ENCODE measurements at regions not wholly inside any gene's neighbourhood (a gene's known extent, or its start where the extent isn't known, plus 50 kb on each side); places are given as distances from the start of the nearest gene placed in this dataset.

DNA sequence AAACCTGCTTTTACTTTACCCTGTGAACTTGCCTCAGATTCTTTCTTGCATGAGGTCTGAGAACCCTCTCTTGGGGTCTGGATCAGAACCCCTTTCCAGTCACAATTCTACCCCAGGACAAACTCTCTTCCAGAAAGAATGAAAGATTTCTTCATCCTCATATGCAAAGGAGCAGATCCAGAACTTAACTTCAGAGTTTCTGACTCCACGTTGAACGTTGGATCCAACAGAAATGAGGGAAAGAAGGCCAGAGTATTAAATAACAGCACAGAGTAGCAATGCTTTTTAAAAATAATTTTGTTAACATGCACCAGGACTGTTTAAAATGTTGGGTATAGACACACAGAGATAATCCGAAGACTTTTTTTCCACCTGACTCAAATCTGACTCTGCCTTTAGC is 632.9 kb upstream of the AUTS2 start:
- no peaks in the 10 kb centered on the region for H4K20me1 ChIP-seq (replicated peaks in 1 of 2; ENCODE audit: control insufficient read depth in 1 of 2, insufficient read depth in 2 of 2, low read length in 2 of 2)

More for the DNA sequence above, 632.9 kb upstream of the AUTS2 start:
- Histone ChIP-seq H3K4ac (replicated peaks; ENCODE audit: insufficient read length, low read depth, low read length) (no peak overlapping the region), H3K79me1 (ENCODE audit: low read depth, low read length) (no peaks in the 10 kb centered on the region), H3K56ac (replicated peaks; ENCODE audit: insufficient read length, low read depth, low read length) (no peak overlapping the region), H4K5ac (ENCODE audit: insufficient read length, low read depth, low read length) (no peak overlapping the region), H3K23me2 (ENCODE audit: low read depth, low read length) (peaks cover 2% of the 10 kb centered on the region; the same call in 1 of the 2 replicates), H2BK5ac (ENCODE audit: low read depth, low read length) (no peak overlapping the region), H3K36me3 (ENCODE audit: control insufficient read depth in 2 of 4, insufficient read depth in 4 of 4, low read length in 3 of 4) (no peaks in the 10 kb centered on the region), H3K4me2 (ENCODE audit: insufficient read depth in 1 of 2, low read depth in 2 of 2, low read length in 2 of 2) (no peak overlapping the region), H3K79me2 (ENCODE audit: control insufficient read depth in 1 of 2, insufficient read depth in 2 of 2, low read length in 2 of 2) (no peaks in the 10 kb centered on the region), H3K27ac (ENCODE audit: low read depth, low read length) (no peak overlapping the region), H3K9ac (replicated peaks in 1 of 4; ENCODE audit: extremely low read depth in 1 of 4, low read depth in 3 of 4, low read length in 3 of 4) (no peak overlapping the region), H2BK12ac (ENCODE audit: low read depth, low read length) (no peak overlapping the region), H4K8ac (ENCODE audit: extremely low read depth, insufficient read depth, low read length) (no peak overlapping the region), H3K4me3 (ENCODE audit: extremely low read depth in 1 of 4, insufficient read depth in 2 of 4, low read depth in 3 of 4, low read length in 4 of 4) (no peak overlapping the region), H2BK20ac (ENCODE audit: low read length) (no peak overlapping the region), H4K91ac (replicated peaks; ENCODE audit: insufficient read length, low read length) (no peak overlapping the region), H3K18ac (ENCODE audit: extremely low read depth, low read length) (no peak overlapping the region), H3K27me3 (replicated peaks in 1 of 4; ENCODE audit: control insufficient read depth in 3 of 4, extremely low read depth in 1 of 4, insufficient read depth in 3 of 4, low read length in 3 of 4) (no peaks in the 10 kb centered on the region), H3K14ac (ENCODE audit: insufficient read length) (no peak overlapping the region), H3K9me3 (ENCODE audit: insufficient read depth in 2 of 2, low read depth in 1 of 2, low read length in 1 of 2) (no peaks in the 10 kb centered on the region), H2BK15ac (ENCODE audit: low read length) (no peak overlapping the region), H3K4me1 (replicated peaks in 1 of 4; ENCODE audit: control insufficient read depth in 3 of 4, insufficient read depth in 4 of 4, low read length in 3 of 4) (no peaks in the 10 kb centered on the region), H3K23ac (ENCODE audit: insufficient read length) (no peak overlapping the region), H2AFZ (ENCODE audit: low read length) (no peak overlapping the region), H2BK120ac (replicated peaks; ENCODE audit: low read depth, low read length) (no peak overlapping the region), H2AK5ac (ENCODE audit: low read depth, low read length) (no peak overlapping the region)
- WGBS, 2 experiments (ENCODE audit: extremely low coverage in 1 of 2, insufficient coverage in 1 of 2, insufficient read length in 1 of 2, insufficient replicate concordance in 2 of 2, low coverage in 1 of 2, low lambda C conversion rate in 2 of 2, missing lambda C conversion rate in 1 of 2) = 91% methylated on average over 3 of the region's 3 CpGs; no CpG with 5 or more reads in 1 of the 2 experiments
- ChIA-PET POLR2A (ENCODE audit: partially characterized antibody) (no interaction called here), CTCF (ENCODE audit: partially characterized antibody) (no interaction called here)
- TF ChIP-seq SUZ12 (IDR thresholded peaks at IDR 0.05; ENCODE audit: low read length) = no peak
- TF ChIP-seq CHD2 (IDR thresholded peaks at IDR 0.05; ENCODE audit: low read length) = no peak
- TF ChIP-seq, protein P1, sequence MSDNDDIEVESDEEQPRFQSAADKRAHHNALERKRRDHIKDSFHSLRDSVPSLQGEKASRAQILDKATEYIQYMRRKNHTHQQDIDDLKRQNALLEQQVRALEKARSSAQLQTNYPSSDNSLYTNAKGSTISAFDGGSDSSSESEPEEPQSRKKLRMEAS (IDR thresholded peaks at IDR 0.05) = no peak
- TF ChIP-seq HDAC2 (IDR thresholded peaks at IDR 0.05; ENCODE audit: borderline replicate concordance in 1 of 2, low read depth in 2 of 2, low read length in 2 of 2) = no peak
- TF ChIP-seq EGR1 (IDR thresholded peaks at IDR 0.05; ENCODE audit: borderline replicate concordance, low read depth, low read length) = no peak
- TF ChIP-seq KDM1A (IDR thresholded peaks at IDR 0.05; ENCODE audit: borderline replicate concordance, low read length) = no peak
- no peak for TF ChIP-seq EP300 (IDR thresholded peaks at IDR 0.05; ENCODE audit: borderline replicate concordance in 1 of 2, low read depth in 2 of 2, low read length in 2 of 2)
- TF ChIP-seq KDM4A (IDR thresholded peaks at IDR 0.05; ENCODE audit: low read depth, low read length, severe bottlenecking) = no peak
- no peak for TF ChIP-seq TEAD4 (IDR thresholded peaks at IDR 0.05; ENCODE audit: low read depth, low read length)
- no peak for TF ChIP-seq CBX8 (IDR thresholded peaks at IDR 0.05; ENCODE audit: borderline replicate concordance, low read depth, low read length)
- TF ChIP-seq POU5F1 (IDR thresholded peaks at IDR 0.05; ENCODE audit: low read depth, low read length) = no peak
- no peak for TF ChIP-seq NANOG (IDR thresholded peaks at IDR 0.05; ENCODE audit: insufficient read depth, low read depth, low read length, poor library complexity, severe bottlenecking)
- TF ChIP-seq TCF12 (IDR thresholded peaks at IDR 0.05; ENCODE audit: low read depth, low read length) = no peak
- no peak for TF ChIP-seq SIX5 (IDR thresholded peaks at IDR 0.05; ENCODE audit: low read depth, low read length)
- no peak for TF ChIP-seq RFX5 (IDR thresholded peaks at IDR 0.05; ENCODE audit: borderline replicate concordance, low read depth, low read length)
- FAIRE-seq (no peak), DNase-seq (ENCODE audit: low read depth in 1 of 2, low spot score in 2 of 2) (no peak)

Measured in H1 (cell line).